Caco-2 (cell line): ENCODE measurements at regions not wholly inside any gene's neighbourhood (a gene's known extent, or its start where the extent isn't known, plus 50 kb on each side); places are given as distances from the start of the nearest gene placed in this dataset.

Source experiments
- BruUV-seq: library from RNA; stranded (reverse); fragments of 400-500 nt; replicated peaks from 2 replicates; lab custom pipeline; 2021; lab: Mats Ljungman, UMichigan
- CTCF ChIA-PET: fragments of 300-600 bp; sonication (Branson Sonifier 250); formaldehyde crosslinking; loops from one replicate; lab custom pipeline; 2022; ENCODE audit warnings: antibody characterized with exemption; lab: Charles Lee
- POLR2A ChIA-PET: fragments of 300-600 bp; sonication (Branson Sonifier 250); formaldehyde crosslinking; loops from one replicate; lab custom pipeline; 2022; ENCODE audit warnings: antibody characterized with exemption; lab: Charles Lee
- DNase-seq, 2 experiments: peaks; one replicate each; pipeline versions ENCODE4 v3.0.0 to v3.0.0-alpha.2; 2020 to 2022
- H3K27me3 ChIP-seq: replicated peaks from 2 replicates; pipeline ENCODE4 v1.6.0; 2011; ENCODE audit warnings: low read length; ENCODE audit not compliant: control insufficient read depth, insufficient read depth
- H3K36me3 ChIP-seq: 2 replicates; pipeline ENCODE4 v1.5.1; 2011; ENCODE audit warnings: low read length; ENCODE audit not compliant: control insufficient read depth, insufficient read depth
- H3K4me1 ChIP-seq: fragments of 250-450 bp; sonication (Bioruptor Pico); 2 replicates; pipeline ENCODE4 v1.5.1; 2020; ENCODE audit warnings: mild to moderate bottlenecking
- H3K4me3 ChIP-seq: 2 replicates; pipeline ENCODE4 v1.5.1; 2011; ENCODE audit warnings: low read depth, mild to moderate bottlenecking, control low read depth, low read length
- H3K9me3 ChIP-seq: fragments of 250-450 bp; sonication (Bioruptor Pico); 2 replicates; pipeline ENCODE4 v1.5.1; 2020; ENCODE audit warnings: mild to moderate bottlenecking, moderate library complexity
- H3K27ac Mint-ChIP-seq: one replicate; pipeline ENCODE4 v1.8.0; 2022; ENCODE audit warnings: mixed read lengths; ENCODE audit not compliant: unreplicated experiment
- H3K27me3 Mint-ChIP-seq: one replicate; pipeline ENCODE4 v1.8.0; 2022; ENCODE audit warnings: mixed read lengths; ENCODE audit not compliant: insufficient read depth, unreplicated experiment
- H3K36me3 Mint-ChIP-seq: one replicate; pipeline ENCODE4 v1.8.0; 2022; ENCODE audit warnings: mild to moderate bottlenecking, mixed read lengths; ENCODE audit not compliant: insufficient read depth, unreplicated experiment
- H3K4me1 Mint-ChIP-seq: one replicate; pipeline ENCODE4 v1.8.0; 2022; ENCODE audit warnings: low read depth, mixed read lengths; ENCODE audit not compliant: unreplicated experiment
- H3K4me3 Mint-ChIP-seq: one replicate; pipeline ENCODE4 v1.8.0; 2022; ENCODE audit warnings: mild to moderate bottlenecking, moderate library complexity, mixed read lengths; ENCODE audit not compliant: unreplicated experiment
- H3K9me3 Mint-ChIP-seq: one replicate; pipeline ENCODE4 v1.8.0; 2022; ENCODE audit warnings: mixed read lengths; ENCODE audit not compliant: unreplicated experiment
- CTCF ChIP-seq, 2 experiments: fragments of 200-600 bp in 1 of 2; IDR thresholded peaks; 1 replicate in 1 of 2; 2 replicates in 1 of 2; pipeline versions ENCODE4 v1.5.1 to v1.8.0; 2011 to 2022; ENCODE audit warnings: antibody characterized with exemption in 1 of 2, control low read depth in 1 of 2, inconsistent platforms in 1 of 2, low read depth in 1 of 2, low read length in 1 of 2, mild to moderate bottlenecking in 1 of 2, moderate library complexity in 1 of 2; ENCODE audit not compliant: insufficient read depth in 1 of 2, severe bottlenecking in 1 of 2, unreplicated experiment in 1 of 2
- intact Hi-C: fragments of 100-400 bp; cut with micrococcal nuclease; formaldehyde crosslinking; loops from one replicate; pipeline ENCODE4 v1.10.0; 2022; ENCODE audit not compliant: unreplicated experiment

- Mint-ChIP-seq H3K27me3 (no peaks in the 10 kb centered on the region), H3K36me3 (no peaks in the 10 kb centered on the region), H3K4me3 (no peak overlapping the region), H3K9me3 (no peaks in the 10 kb centered on the region), H3K4me1 (no peaks in the 10 kb centered on the region), H3K27ac (no peak overlapping the region)
- H3K9me3 ChIP-seq = no peaks in the 10 kb centered on the region
- intact Hi-C loops = no loop called here
- ChIA-PET CTCF (no interaction called here), POLR2A (no interaction called here)
- BruUV-seq = no TSS peak
- no peak overlapping the region for H3K4me3 ChIP-seq
- H3K4me1 ChIP-seq = no peaks in the 10 kb centered on the region
- no peak for TF ChIP-seq CTCF (IDR thresholded peaks at IDR 0.05; ENCODE audit: insufficient read depth in 1 of 2, low read depth in 1 of 2, low read length in 1 of 2, severe bottlenecking in 1 of 2, unreplicated experiment in 1 of 2)
- no peak for DNase-seq
- no peaks in the 10 kb centered on the region for H3K27me3 ChIP-seq
- no peaks in the 10 kb centered on the region for H3K36me3 ChIP-seq
Observed at GRCh38 chr2:226077031-226077430, 677.5 kb downstream of the NYAP2 start.

GRCh38 chr2:226076529-226076928 is 677.0 kb downstream of the NYAP2 start:
- CTCF ChIA-PET = no interaction called here
- POLR2A ChIA-PET = no interaction called here
- Mint-ChIP-seq H3K36me3 (no peaks in the 10 kb centered on the region), H3K27me3 (no peaks in the 10 kb centered on the region), H3K4me1 (no peaks in the 10 kb centered on the region), H3K9me3 (no peaks in the 10 kb centered on the region), H3K4me3 (no peak overlapping the region), H3K27ac (no peak overlapping the region)
- Histone ChIP-seq H3K9me3 (no peaks in the 10 kb centered on the region), H3K27me3 (no peaks in the 10 kb centered on the region), H3K36me3 (no peaks in the 10 kb centered on the region), H3K4me3 (no peak overlapping the region), H3K4me1 (no peaks in the 10 kb centered on the region)
- no peak for TF ChIP-seq CTCF (IDR thresholded peaks at IDR 0.05; ENCODE audit: insufficient read depth in 1 of 2, low read depth in 1 of 2, low read length in 1 of 2, severe bottlenecking in 1 of 2, unreplicated experiment in 1 of 2)
- intact Hi-C loops = no loop called here
- DNase-seq = no peak
- no TSS peak for BruUV-seq

DNA sequence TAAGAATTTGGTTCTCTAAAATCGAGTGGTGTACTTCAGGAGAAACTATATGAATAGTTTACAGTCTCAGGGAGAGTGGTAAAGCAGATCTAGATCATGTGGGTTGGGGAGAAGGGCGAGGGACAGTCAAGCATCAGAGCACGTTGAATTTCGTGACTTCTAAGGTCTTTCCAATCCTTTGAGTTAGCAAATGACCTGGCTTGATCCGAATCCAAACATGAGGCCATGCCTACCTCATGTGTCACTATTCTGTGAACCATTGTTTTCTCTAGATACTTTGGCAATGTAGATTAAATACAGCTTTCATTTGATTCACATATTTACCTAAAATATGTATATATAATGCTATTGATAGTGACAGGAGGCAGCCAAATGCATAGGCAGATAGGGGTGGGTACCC is 674.9 kb downstream of the NYAP2 start:
- POLR2A ChIA-PET = no interaction called here
- Mint-ChIP-seq H3K9me3 (no peaks in the 10 kb centered on the region), H3K4me3 (no peak overlapping the region), H3K4me1 (no peaks in the 10 kb centered on the region), H3K27me3 (no peaks in the 10 kb centered on the region), H3K27ac (no peak overlapping the region), H3K36me3 (no peaks in the 10 kb centered on the region)
- no peaks in the 10 kb centered on the region for H3K9me3 ChIP-seq
- H3K4me1 ChIP-seq = no peaks in the 10 kb centered on the region
- CTCF ChIA-PET = no interaction called here
- no peaks in the 10 kb centered on the region for H3K27me3 ChIP-seq
- no peak overlapping the region for H3K4me3 ChIP-seq
- H3K36me3 ChIP-seq = no peaks in the 10 kb centered on the region
- BruUV-seq = no TSS peak
- intact Hi-C loops = no loop called here
- no peak for TF ChIP-seq CTCF (IDR thresholded peaks at IDR 0.05; ENCODE audit: insufficient read depth in 1 of 2, low read depth in 1 of 2, low read length in 1 of 2, severe bottlenecking in 1 of 2, unreplicated experiment in 1 of 2)
- DNase-seq = no peak
